Right lobe of liver (tissue), 6 donors: ENCODE measurements at regions not wholly inside any gene's neighbourhood (a gene's known extent, or its start where the extent isn't known, plus 50 kb on each side); places are given as distances from the start of the nearest gene placed in this dataset.

Experiments used
- ATAC-seq, 4 donors: fragments of 200-7000 bp; cut with Tn5 transposase; one replicate each; pipeline ENCODE4 v1.9.1; 2020; ENCODE audit warnings: mild to moderate bottlenecking in 4 of 4, moderate library complexity in 4 of 4
- DNase-seq, 3 donors: peaks; one replicate each; pipeline ENCODE4 v3.0.0-alpha.2; 2020
- H3K27ac ChIP-seq, 3 donors: fragments of 200-600 bp; one replicate each; pipeline ENCODE4 v1.8.0; 2022
- H3K27me3 ChIP-seq, 2 donors: fragments of 200-600 bp; one replicate each; pipeline ENCODE4 v1.8.0; 2022
- H3K36me3 ChIP-seq, 4 donors: fragments of 200-600 bp; sonication (generic) in 1 of 4; one replicate each; pipeline versions ENCODE4 v1.5.1 to v1.8.0; 2017 to 2022; ENCODE audit warnings: control low read depth in 1 of 4
- H3K4me1 ChIP-seq, 4 donors: fragments of 200-600 bp; sonication (generic) in 1 of 4; one replicate each; pipeline versions ENCODE4 v1.5.1 to v1.8.0; 2017 to 2022; ENCODE audit warnings: control low read depth in 1 of 4
- H3K4me3 ChIP-seq, 3 donors: fragments of 200-600 bp; one replicate each; pipeline ENCODE4 v1.8.0; 2022
- H3K9me3 ChIP-seq, 4 donors: fragments of 200-600 bp; sonication (generic) in 1 of 4; one replicate each; pipeline versions ENCODE4 v1.5.1 to v1.8.0; 2017 to 2022; ENCODE audit warnings: control low read depth in 1 of 4
- POLR2A ChIP-seq: fragments of 450-650 bp; IDR thresholded peaks from one replicate; pipeline ENCODE4 v1.6.1; 2017; ENCODE audit warnings: antibody characterized with exemption, mild to moderate bottlenecking
- WGBS: methylation state at CpG from one replicate; pipeline ENCODE4 v1.1.6; 2018; ENCODE audit warnings: low coverage, low lambda C conversion rate; ENCODE audit not compliant: insufficient coverage; ENCODE audit errors: missing lambda C conversion rate; 5-methylcytosine and 5-hydroxymethylcytosine counted together
- intact Hi-C, 2 donors: fragments of 100-400 bp; cut with DNase I; formaldehyde crosslinking; loops; one replicate each; pipeline versions ENCODE4 v1.11.2 to v1.14.1; 2022
- TF ChIP-seq, protein P1 (sequence below), 4 donors: fragments of 200-600 bp in 3 of 4; fragments of 450-650 bp in 1 of 4; IDR thresholded peaks; one replicate each; pipeline versions ENCODE4 v1.5.1 to v1.8.0; 2016 to 2022; ENCODE audit warnings: antibody characterized with exemption in 4 of 4, mild to moderate bottlenecking in 2 of 4
- donor health status: DM: no; HTN: yes; CAD: no.
- donor health status: DM: no; HTN: no; CAD: no.
- donor health status: DM: no; HTN: no; CAD: no.
- donor health status: DM: no; HTN: yes; CAD: no.
- donor health status: DM: no; HTN: yes; CAD: no.

- no peak for TF ChIP-seq POLR2A
- TF ChIP-seq, protein P1, sequence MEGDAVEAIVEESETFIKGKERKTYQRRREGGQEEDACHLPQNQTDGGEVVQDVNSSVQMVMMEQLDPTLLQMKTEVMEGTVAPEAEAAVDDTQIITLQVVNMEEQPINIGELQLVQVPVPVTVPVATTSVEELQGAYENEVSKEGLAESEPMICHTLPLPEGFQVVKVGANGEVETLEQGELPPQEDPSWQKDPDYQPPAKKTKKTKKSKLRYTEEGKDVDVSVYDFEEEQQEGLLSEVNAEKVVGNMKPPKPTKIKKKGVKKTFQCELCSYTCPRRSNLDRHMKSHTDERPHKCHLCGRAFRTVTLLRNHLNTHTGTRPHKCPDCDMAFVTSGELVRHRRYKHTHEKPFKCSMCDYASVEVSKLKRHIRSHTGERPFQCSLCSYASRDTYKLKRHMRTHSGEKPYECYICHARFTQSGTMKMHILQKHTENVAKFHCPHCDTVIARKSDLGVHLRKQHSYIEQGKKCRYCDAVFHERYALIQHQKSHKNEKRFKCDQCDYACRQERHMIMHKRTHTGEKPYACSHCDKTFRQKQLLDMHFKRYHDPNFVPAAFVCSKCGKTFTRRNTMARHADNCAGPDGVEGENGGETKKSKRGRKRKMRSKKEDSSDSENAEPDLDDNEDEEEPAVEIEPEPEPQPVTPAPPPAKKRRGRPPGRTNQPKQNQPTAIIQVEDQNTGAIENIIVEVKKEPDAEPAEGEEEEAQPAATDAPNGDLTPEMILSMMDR (IDR thresholded peaks at IDR 0.05), result no peak
- H3K9me3 ChIP-seq, result no peaks in the 10 kb centered on the region
- DNase-seq (no peak), ATAC-seq (no peak)
- no peaks in the 10 kb centered on the region for H3K36me3 ChIP-seq
- H3K4me1 ChIP-seq, result no peaks in the 10 kb centered on the region
- no peak overlapping the region for H3K27ac ChIP-seq
- intact Hi-C loops, result no loop called here
- no peaks in the 10 kb centered on the region for H3K27me3 ChIP-seq
- H3K4me3 ChIP-seq, result no peak overlapping the region
- 25% methylated on average over 2 of the region's 4 CpGs for WGBS
Observed at GRCh38 chr11:39810358-39810757, 1649.1 kb downstream of the LRRC4C start.

DNA sequence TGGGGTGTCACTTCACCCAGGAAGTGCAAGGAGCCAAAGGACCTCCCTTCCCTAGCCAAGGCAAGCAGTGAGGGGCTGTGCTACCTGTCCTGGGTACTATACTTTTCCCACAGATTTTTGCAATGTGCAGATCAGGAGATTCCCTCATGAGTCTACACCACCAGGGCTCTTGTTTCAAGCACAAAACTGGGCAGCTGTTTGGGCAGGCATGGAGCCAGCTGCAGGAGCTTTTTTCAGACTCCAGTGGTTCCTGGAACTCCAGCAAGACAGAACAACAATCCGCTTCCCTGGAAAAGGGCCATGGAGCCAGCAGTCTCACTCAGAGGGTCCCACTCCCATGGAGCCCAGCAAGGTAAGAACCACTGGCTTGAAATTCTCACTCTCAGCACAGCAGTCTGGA lies 1649.6 kb downstream of the LRRC4C start:
- no CpG with 5 or more reads among the region's 1 CpG for WGBS
- H3K4me1 ChIP-seq, result no peaks in the 10 kb centered on the region
- intact Hi-C loops, result no loop called here
- DNase-seq, result peak in 1 of 3 donors; percentile 42
- no peaks in the 10 kb centered on the region for H3K36me3 ChIP-seq
- H3K27ac ChIP-seq, result no peak overlapping the region
- H3K4me3 ChIP-seq, result no peak overlapping the region
- H3K27me3 ChIP-seq, result no peaks in the 10 kb centered on the region
- ATAC-seq, result peak in 2 of 4 donors; percentile 42 to 57
- TF ChIP-seq POLR2A, result no peak
- TF ChIP-seq, protein P1 (IDR thresholded peaks at IDR 0.05), result no peak
- H3K9me3 ChIP-seq, result no peaks in the 10 kb centered on the region

- no peak overlapping the region for H3K27ac ChIP-seq
- H3K36me3 ChIP-seq, result no peaks in the 10 kb centered on the region
- no peak overlapping the region for H3K4me3 ChIP-seq
- no peaks in the 10 kb centered on the region for H3K4me1 ChIP-seq
- intact Hi-C loops, result no loop called here
- DNase-seq (peak in 1 of 3 donors; percentile 54), ATAC-seq (peak in 2 of 4 donors; percentile 94 to 96)
- no peaks in the 10 kb centered on the region for H3K27me3 ChIP-seq
- WGBS, result 71% methylated on average over 1 of the region's 1 CpG
- no peaks in the 10 kb centered on the region for H3K9me3 ChIP-seq
- TF ChIP-seq POLR2A, result no peak
Observed at GRCh38 chr11:39807904-39808303, 1651.5 kb downstream of the LRRC4C start.

DNA sequence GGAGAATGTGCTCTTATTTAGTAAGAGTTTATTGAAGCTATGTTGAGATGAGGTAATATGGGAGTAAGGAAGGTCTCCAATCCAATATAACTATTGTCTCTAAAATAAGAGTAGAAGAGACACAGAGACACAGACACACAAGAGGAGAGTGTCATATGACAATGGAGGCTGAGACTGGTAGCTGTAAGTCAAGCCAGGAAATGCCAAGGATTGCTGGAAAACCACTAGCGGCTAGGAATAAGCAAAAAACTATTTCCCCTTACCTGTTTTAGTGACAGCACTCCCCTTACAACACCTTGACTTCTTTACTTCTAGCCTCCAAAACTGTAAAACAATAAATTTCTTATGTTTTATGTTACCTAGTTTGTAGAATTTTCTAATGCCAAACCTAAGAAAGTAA lies 1652.8 kb downstream of the LRRC4C start:
- DNase-seq (no peak), ATAC-seq (no peak)
- Histone ChIP-seq H3K27ac (no peak overlapping the region), H3K9me3 (no peaks in the 10 kb centered on the region), H3K36me3 (no peaks in the 10 kb centered on the region), H3K4me3 (no peak overlapping the region), H3K27me3 (no peaks in the 10 kb centered on the region), H3K4me1 (no peaks in the 10 kb centered on the region)
- 42% methylated on average over 1 of the region's 1 CpG for WGBS
- intact Hi-C loops, result no loop called here
- no peak for TF ChIP-seq POLR2A
- TF ChIP-seq, protein P1 (IDR thresholded peaks at IDR 0.05), result no peak

GRCh38 chr11:39804271-39804670 lies 1655.2 kb downstream of the LRRC4C start:
- no peak for ATAC-seq
- no peaks in the 10 kb centered on the region for H3K9me3 ChIP-seq
- H3K4me3 ChIP-seq, result no peak overlapping the region
- H3K27me3 ChIP-seq, result no peaks in the 10 kb centered on the region
- intact Hi-C loops, result no loop called here
- DNase-seq, result no peak
- no peaks in the 10 kb centered on the region for H3K36me3 ChIP-seq
- TF ChIP-seq, protein P1 (IDR thresholded peaks at IDR 0.05), result no peak
- no peak for TF ChIP-seq POLR2A
- no peak overlapping the region for H3K27ac ChIP-seq
- no peaks in the 10 kb centered on the region for H3K4me1 ChIP-seq
